Liver (tissue), 8 donors: ENCODE measurements at regions not wholly inside any gene's neighbourhood (a gene's known extent, or its start where the extent isn't known, plus 50 kb on each side); places are given as distances from the start of the nearest gene placed in this dataset.

ENCODE experiments used
- DNase-seq: peaks from one replicate; pipeline ENCODE4 v3.0.0-alpha.2; 2017; ENCODE audit warnings: low spot score
- H3K27ac ChIP-seq, 2 donors: one replicate each; pipeline ENCODE4 v1.7.0; 2013; ENCODE audit warnings: inconsistent platforms in 2 of 2, low read length in 2 of 2, control low read depth in 1 of 2, low read depth in 1 of 2, mild to moderate bottlenecking in 1 of 2
- H3K27me3 ChIP-seq, 4 donors: one replicate each; pipeline versions ENCODE4 v1.6.1 to v1.7.0; 2013; ENCODE audit warnings: low read length in 3 of 4, inconsistent platforms in 1 of 4, mild to moderate bottlenecking in 1 of 4, moderate library complexity in 1 of 4; ENCODE audit not compliant: control insufficient read depth in 4 of 4, insufficient read depth in 4 of 4
- H3K36me3 ChIP-seq, 4 donors: one replicate each; pipeline versions ENCODE4 v1.6.1 to v1.7.0; 2013; ENCODE audit warnings: low read length in 3 of 4, mild to moderate bottlenecking in 3 of 4, low read depth in 1 of 4, moderate library complexity in 1 of 4; ENCODE audit not compliant: control insufficient read depth in 4 of 4, insufficient read depth in 3 of 4
- H3K4me1 ChIP-seq, 4 donors: one replicate each; pipeline versions ENCODE4 v1.6.1 to v1.7.0; 2013; ENCODE audit warnings: low read length in 3 of 4, mild to moderate bottlenecking in 3 of 4, moderate library complexity in 1 of 4; ENCODE audit not compliant: control insufficient read depth in 4 of 4, insufficient read depth in 4 of 4
- H3K4me3 ChIP-seq, 3 donors: one replicate each; pipeline versions ENCODE4 v1.6.1 to v1.7.0; 2013; ENCODE audit warnings: low read length in 3 of 3, control low read depth in 1 of 3, low read depth in 1 of 3, mild to moderate bottlenecking in 1 of 3
- H3K9ac ChIP-seq, 2 donors: one replicate each; pipeline ENCODE4 v1.7.0; 2013; ENCODE audit warnings: low read length in 2 of 2, mild to moderate bottlenecking in 2 of 2, moderate library complexity in 2 of 2, control low read depth in 1 of 2, low read depth in 1 of 2
- H3K9me3 ChIP-seq, 4 donors: one replicate each; pipeline versions ENCODE4 v1.6.1 to v1.7.0; 2013; ENCODE audit warnings: low read length in 3 of 4; ENCODE audit not compliant: control insufficient read depth in 4 of 4
- ATF3 ChIP-seq: IDR thresholded peaks from 2 replicates; pipeline ENCODE4 v1.6.1; 2016; ENCODE audit warnings: antibody characterized with exemption
- CTCF ChIP-seq: fragments of 150-350 bp; IDR thresholded peaks from 2 replicates; pipeline ENCODE4 v1.5.1; 2017; ENCODE audit warnings: improper control_type of control experiment, low read depth, low read length; ENCODE audit not compliant: missing input control
- FOXA2 ChIP-seq: IDR thresholded peaks from 2 replicates; pipeline ENCODE4 v1.6.1; 2016; ENCODE audit warnings: antibody characterized with exemption
- HNF4A ChIP-seq, 2 donors: conservative IDR thresholded peaks; 2 replicates each; pipeline ENCODE4 v1.6.1; 2016; ENCODE audit warnings: antibody characterized with exemption in 2 of 2, mild to moderate bottlenecking in 2 of 2
- JUND ChIP-seq, 2 donors: IDR thresholded peaks; 2 replicates each; pipeline ENCODE4 v1.6.1; 2016; ENCODE audit warnings: antibody characterized with exemption in 2 of 2
- MAX ChIP-seq: IDR thresholded peaks from 2 replicates; pipeline ENCODE4 v1.6.1; 2016; ENCODE audit warnings: antibody characterized with exemption
- NR2F2 ChIP-seq: IDR thresholded peaks from 2 replicates; pipeline ENCODE4 v1.6.1; 2016; ENCODE audit warnings: antibody characterized with exemption
- RAD21 ChIP-seq, 2 donors: IDR thresholded peaks; 2 replicates each; pipeline ENCODE4 v1.6.1; 2016; ENCODE audit warnings: antibody characterized with exemption in 2 of 2, mild to moderate bottlenecking in 2 of 2
- REST ChIP-seq: IDR thresholded peaks from 2 replicates; pipeline ENCODE4 v1.6.1; 2016; ENCODE audit warnings: antibody characterized with exemption, mild to moderate bottlenecking
- RXRA ChIP-seq, 2 donors: IDR thresholded peaks; 2 replicates each; pipeline ENCODE4 v1.6.1; 2017 to 2018; ENCODE audit warnings: antibody characterized with exemption in 2 of 2, mild to moderate bottlenecking in 1 of 2
- TAF1 ChIP-seq: conservative IDR thresholded peaks from 2 replicates; pipeline ENCODE4 v1.6.1; 2016; ENCODE audit warnings: antibody characterized with exemption, mild to moderate bottlenecking
- YY1 ChIP-seq: IDR thresholded peaks from 2 replicates; pipeline ENCODE4 v1.6.1; 2016; ENCODE audit warnings: antibody characterized with exemption, mild to moderate bottlenecking
- ZBTB33 ChIP-seq: IDR thresholded peaks from 2 replicates; pipeline ENCODE4 v1.6.1; 2016; ENCODE audit warnings: antibody characterized with exemption
- WGBS: extraction: QIAGEN DNeasy Blood & Tissue Kit; methylation state at CpG from one replicate; pipeline ENCODE4 v1.1.7; 2013; 5-methylcytosine and 5-hydroxymethylcytosine counted together
- donor health status: healthy.
- donor health status: healthy.
- donor health status: healthy.
- donor health status: healthy.
- donor health status: healthy.

- Histone ChIP-seq H3K4me1 (no peaks in the 10 kb centered on the region), H3K4me3 (no peak overlapping the region), H3K27ac (no peak overlapping the region), H3K36me3 (no peaks in the 10 kb centered on the region), H3K9me3 (no peaks in the 10 kb centered on the region), H3K27me3 (no peaks in the 10 kb centered on the region), H3K9ac (no peak overlapping the region)
- TF ChIP-seq FOXA2 (no peak), RXRA (IDR thresholded peaks at IDR 0.05) (no peak), ATF3 (no peak), CTCF (no peak)
- WGBS, result 88% methylated on average over 3 of the region's 3 CpGs
- DNase-seq, result no peak
These were observed 86.1 kb upstream of the MYLIP start for GRCh38 chr6:16042751-16043150.

GRCh38 chr6:16041327-16041726, 87.6 kb upstream of the MYLIP start:
- no peaks in the 10 kb centered on the region for H3K27me3 ChIP-seq
- WGBS, result 76% methylated on average over 2 of the region's 2 CpGs

More at GRCh38 chr6:16041327-16041726, 87.6 kb upstream of the MYLIP start:
- Histone ChIP-seq H3K9ac (no peak overlapping the region), H3K36me3 (no peaks in the 10 kb centered on the region), H3K9me3 (no peaks in the 10 kb centered on the region), H3K27ac (no peak overlapping the region), H3K4me1 (no peaks in the 10 kb centered on the region), H3K4me3 (no peak overlapping the region)
- TF ChIP-seq HNF4A (conservative IDR thresholded peaks at IDR 0.05) (no peak), ZBTB33 (no peak), NR2F2 (no peak), TAF1 (no peak), RXRA (IDR thresholded peaks at IDR 0.05) (no peak), JUND (IDR thresholded peaks at IDR 0.05) (no peak), RAD21 (IDR thresholded peaks at IDR 0.05) (no peak), YY1 (no peak), REST (no peak), MAX (no peak)
- no peak for DNase-seq
